DOHH2 (cell line): ENCODE measurements at regions not wholly inside any gene's neighbourhood (a gene's known extent, or its start where the extent isn't known, plus 50 kb on each side); places are given as distances from the start of the nearest gene placed in this dataset.

Source experiments
- H3F3A ChIP-seq: fragments of 200-600 bp; sonication (generic), shearing (Covaris generic); 2 replicates; pipeline ENCODE4 v1.6.0; 2016; ENCODE audit warnings: antibody characterized with exemption, mild to moderate bottlenecking; ENCODE audit not compliant: control insufficient read depth, insufficient read depth
- H3K27ac ChIP-seq: fragments of 200-600 bp; sonication (generic); 2 replicates; pipeline ENCODE4 v1.5.1; 2014; ENCODE audit warnings: low read depth, mild to moderate bottlenecking, low read length, moderate library complexity
- H3K27me3 ChIP-seq: fragments of 200-600 bp; sonication (generic); 2 replicates; pipeline ENCODE4 v1.6.1; 2014; ENCODE audit warnings: mild to moderate bottlenecking, low read length, mixed read lengths; ENCODE audit not compliant: control insufficient read depth
- H3K36me3 ChIP-seq: fragments of 200-600 bp; sonication (generic); 2 replicates; pipeline ENCODE4 v1.6.1; 2014; ENCODE audit warnings: mild to moderate bottlenecking, low read length, moderate library complexity, mixed read lengths; ENCODE audit not compliant: control insufficient read depth
- H3K4me1 ChIP-seq: fragments of 200-600 bp; sonication (generic); 2 replicates; pipeline ENCODE4 v1.6.1; 2014; ENCODE audit warnings: mild to moderate bottlenecking, low read length, mixed read lengths; ENCODE audit not compliant: control insufficient read depth
- H3K4me2 ChIP-seq: fragments of 200-600 bp; sonication (generic); 2 replicates; pipeline ENCODE4 v1.6.0; 2014; ENCODE audit warnings: mild to moderate bottlenecking, low read length, moderate library complexity
- H3K4me3 ChIP-seq: fragments of 200-600 bp; sonication (generic); 2 replicates; pipeline ENCODE4 v1.5.1; 2014; ENCODE audit warnings: mild to moderate bottlenecking, low read length, mixed read lengths
- H3K79me2 ChIP-seq: fragments of 200-600 bp; sonication (generic); 2 replicates; pipeline ENCODE4 v1.6.1; 2014; ENCODE audit warnings: mild to moderate bottlenecking, low read length, mixed read lengths; ENCODE audit not compliant: control insufficient read depth
- H3K9me2 ChIP-seq: fragments of 200-600 bp; sonication (generic); replicated peaks from 2 replicates; pipeline ENCODE4 v1.6.1; 2014; ENCODE audit warnings: mild to moderate bottlenecking, low read length, mixed read lengths; ENCODE audit not compliant: control insufficient read depth
- H3K9me3 ChIP-seq: fragments of 200-600 bp; sonication (generic); 2 replicates; pipeline ENCODE4 v1.6.1; 2014; ENCODE audit warnings: antibody characterized with exemption, low read length, mixed read lengths; ENCODE audit not compliant: control insufficient read depth, insufficient read depth
- H4K20me1 ChIP-seq: fragments of 200-600 bp; sonication (generic); 2 replicates; pipeline ENCODE4 v1.6.0; 2014; ENCODE audit warnings: low read depth, mild to moderate bottlenecking, antibody characterized with exemption, low read length, moderate library complexity; ENCODE audit not compliant: control insufficient read depth, insufficient read depth
- EZH2phosphoT487 ChIP-seq: fragments of 200-600 bp; sonication (generic); IDR thresholded peaks from 2 replicates; pipeline ENCODE4 v1.6.1; 2017; ENCODE audit warnings: borderline replicate concordance, mild to moderate bottlenecking, antibody characterized with exemption, low read length, moderate library complexity, mixed read lengths
- TF ChIP-seq, protein P1 (sequence below): fragments of 200-600 bp; sonication (generic); IDR thresholded peaks from one replicate; pipeline ENCODE4 v1.5.1; 2014; ENCODE audit warnings: antibody characterized with exemption, mild to moderate bottlenecking, low read depth, low read length; ENCODE audit not compliant: poor library complexity, severe bottlenecking

DNA sequence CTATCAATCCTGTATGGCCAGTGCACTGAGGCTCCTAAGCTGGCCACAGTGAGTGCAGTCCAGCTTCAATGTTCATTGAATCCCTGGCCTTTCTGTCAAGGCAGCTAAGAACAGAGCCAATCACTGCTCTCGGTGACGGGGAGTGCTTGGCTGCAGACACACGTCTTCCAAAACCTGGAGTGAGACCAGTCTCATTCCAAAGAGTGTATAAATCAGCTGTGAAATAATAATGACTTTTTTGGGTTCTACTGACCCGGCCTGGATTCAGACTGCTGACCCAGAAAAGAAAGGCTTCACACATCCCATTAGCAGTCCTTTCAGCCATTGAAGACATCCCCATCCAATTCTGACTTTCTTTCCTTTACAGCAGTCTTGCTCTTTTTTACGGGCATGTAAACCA lies 665.5 kb downstream of the GBE1 start:
- H3K9me3 ChIP-seq = no peaks in the 10 kb centered on the region
- no peaks in the 10 kb centered on the region for H3K79me2 ChIP-seq
- H3K4me2 ChIP-seq = no peak overlapping the region
- no peaks in the 10 kb centered on the region for H3K9me2 ChIP-seq
- H3K4me1 ChIP-seq = no peaks in the 10 kb centered on the region
- H3K4me3 ChIP-seq = no peak overlapping the region
- no peak for TF ChIP-seq EZH2phosphoT487
- TF ChIP-seq, protein P1, sequence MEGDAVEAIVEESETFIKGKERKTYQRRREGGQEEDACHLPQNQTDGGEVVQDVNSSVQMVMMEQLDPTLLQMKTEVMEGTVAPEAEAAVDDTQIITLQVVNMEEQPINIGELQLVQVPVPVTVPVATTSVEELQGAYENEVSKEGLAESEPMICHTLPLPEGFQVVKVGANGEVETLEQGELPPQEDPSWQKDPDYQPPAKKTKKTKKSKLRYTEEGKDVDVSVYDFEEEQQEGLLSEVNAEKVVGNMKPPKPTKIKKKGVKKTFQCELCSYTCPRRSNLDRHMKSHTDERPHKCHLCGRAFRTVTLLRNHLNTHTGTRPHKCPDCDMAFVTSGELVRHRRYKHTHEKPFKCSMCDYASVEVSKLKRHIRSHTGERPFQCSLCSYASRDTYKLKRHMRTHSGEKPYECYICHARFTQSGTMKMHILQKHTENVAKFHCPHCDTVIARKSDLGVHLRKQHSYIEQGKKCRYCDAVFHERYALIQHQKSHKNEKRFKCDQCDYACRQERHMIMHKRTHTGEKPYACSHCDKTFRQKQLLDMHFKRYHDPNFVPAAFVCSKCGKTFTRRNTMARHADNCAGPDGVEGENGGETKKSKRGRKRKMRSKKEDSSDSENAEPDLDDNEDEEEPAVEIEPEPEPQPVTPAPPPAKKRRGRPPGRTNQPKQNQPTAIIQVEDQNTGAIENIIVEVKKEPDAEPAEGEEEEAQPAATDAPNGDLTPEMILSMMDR = no peak
- no peaks in the 10 kb centered on the region for H4K20me1 ChIP-seq
- H3K36me3 ChIP-seq = no peaks in the 10 kb centered on the region
- H3K27ac ChIP-seq = no peak overlapping the region
- no peaks in the 10 kb centered on the region for H3F3A ChIP-seq
- H3K27me3 ChIP-seq = no peaks in the 10 kb centered on the region

GRCh38 chr3:81094986-81095385 lies 666.5 kb downstream of the GBE1 start:
- Histone ChIP-seq H3K4me2 (no peak overlapping the region), H3K79me2 (no peaks in the 10 kb centered on the region), H3K4me1 (no peaks in the 10 kb centered on the region), H3K9me3 (no peaks in the 10 kb centered on the region), H3K36me3 (no peaks in the 10 kb centered on the region), H4K20me1 (no peaks in the 10 kb centered on the region), H3F3A (no peaks in the 10 kb centered on the region), H3K27ac (no peak overlapping the region), H3K27me3 (no peaks in the 10 kb centered on the region), H3K4me3 (no peak overlapping the region), H3K9me2 (no peaks in the 10 kb centered on the region)
- TF ChIP-seq EZH2phosphoT487 = no peak
- TF ChIP-seq, protein P1 = no peak

GRCh38 chr3:81087607-81088006 lies 673.8 kb downstream of the GBE1 start:
- H3K79me2 ChIP-seq = no peaks in the 10 kb centered on the region
- TF ChIP-seq, protein P1 = no peak
- TF ChIP-seq EZH2phosphoT487 = no peak

GRCh38 chr3:81086348-81086747 lies 675.1 kb downstream of the GBE1 start:
- no peaks in the 10 kb centered on the region for H4K20me1 ChIP-seq
- no peaks in the 10 kb centered on the region for H3K4me1 ChIP-seq
- H3K36me3 ChIP-seq = no peaks in the 10 kb centered on the region
- no peak overlapping the region for H3K27ac ChIP-seq
- H3F3A ChIP-seq = no peaks in the 10 kb centered on the region
- no peaks in the 10 kb centered on the region for H3K79me2 ChIP-seq
- no peak overlapping the region for H3K4me3 ChIP-seq
- H3K4me2 ChIP-seq = no peak overlapping the region
- no peaks in the 10 kb centered on the region for H3K27me3 ChIP-seq
- H3K9me3 ChIP-seq = no peaks in the 10 kb centered on the region
- H3K9me2 ChIP-seq = no peaks in the 10 kb centered on the region
- TF ChIP-seq, protein P1 = no peak
- TF ChIP-seq EZH2phosphoT487 = no peak

More at GRCh38 chr3:81087607-81088006, 673.8 kb downstream of the GBE1 start:
- Histone ChIP-seq H3K27me3 (no peaks in the 10 kb centered on the region), H3K9me2 (no peaks in the 10 kb centered on the region), H3K4me3 (no peak overlapping the region), H3K9me3 (no peaks in the 10 kb centered on the region), H3F3A (no peaks in the 10 kb centered on the region), H3K4me2 (no peak overlapping the region), H4K20me1 (no peaks in the 10 kb centered on the region), H3K27ac (no peak overlapping the region), H3K36me3 (no peaks in the 10 kb centered on the region), H3K4me1 (no peaks in the 10 kb centered on the region)
